Tibial nerve (tissue), 4 donors: ENCODE measurements at regions not wholly inside any gene's neighbourhood (a gene's known extent, or its start where the extent isn't known, plus 50 kb on each side); places are given as distances from the start of the nearest gene placed in this dataset.

Source experiments
- CTCF ChIP-seq, 5 experiments: fragments of 200-600 bp in 3 of 5; fragments of 450-650 bp in 2 of 5; sonication (generic) in 3 of 5; IDR thresholded peaks; one replicate each; pipeline ENCODE4 v1.5.1; 2016 to 2019; ENCODE audit warnings: antibody characterized with exemption in 5 of 5, mild to moderate bottlenecking in 3 of 5, moderate library complexity in 2 of 5
- EP300 ChIP-seq, 2 donors: sonication (generic); formaldehyde crosslinking; IDR thresholded peaks; one replicate each; pipeline ENCODE4 v1.6.1; 2017; ENCODE audit warnings: antibody characterized with exemption in 2 of 2, mild to moderate bottlenecking in 1 of 2
- POLR2A ChIP-seq, 2 donors: fragments of 450-650 bp; IDR thresholded peaks; one replicate each; pipeline ENCODE4 v1.6.1; 2017; ENCODE audit warnings: antibody characterized with exemption in 2 of 2, mild to moderate bottlenecking in 2 of 2, moderate library complexity in 2 of 2

GRCh38 chr2:63673865-63674533, 85.2 kb downstream of the MDH1 start:
- no peak for TF ChIP-seq CTCF (IDR thresholded peaks at IDR 0.05)
- no peak for TF ChIP-seq POLR2A (IDR thresholded peaks at IDR 0.05)
- TF ChIP-seq EP300 (IDR thresholded peaks at IDR 0.05): no peak
